OCI-LY7 (cell line): ENCODE measurements at regions not wholly inside any gene's neighbourhood (a gene's known extent, or its start where the extent isn't known, plus 50 kb on each side); places are given as distances from the start of the nearest gene placed in this dataset.
"Not testable (repeated sequence)": the region's sequence is repeated elsewhere in the genome, so short reads cannot be mapped to it uniquely, and the experiment has no call there.

ENCODE experiments used
- BruUV-seq: library from RNA; stranded (reverse); fragments of 400-500 nt; replicated peaks from 2 replicates; lab custom pipeline; 2021; lab: Mats Ljungman, UMichigan
- CTCF ChIA-PET: fragments of 300-600 bp; sonication (Branson Sonifier 250); formaldehyde crosslinking; loops from one replicate; lab custom pipeline; 2022; ENCODE audit warnings: antibody characterized with exemption; ENCODE audit not compliant: unreplicated experiment; lab: Charles Lee
- POLR2A ChIA-PET: fragments of 300-600 bp; sonication (Branson Sonifier 250); formaldehyde crosslinking; loops from one replicate; lab custom pipeline; 2022; ENCODE audit warnings: antibody characterized with exemption; lab: Charles Lee
- DNase-seq: peaks from one replicate; pipeline ENCODE4 v3.0.0-alpha.2; 2015; ENCODE audit warnings: low spot score
- H2AFZ ChIP-seq: fragments of 200-600 bp; sonication (generic), shearing (Covaris generic); 2 replicates; pipeline ENCODE4 v1.6.1; 2014; ENCODE audit warnings: mild to moderate bottlenecking, antibody characterized with exemption, low read length, moderate library complexity
- H3K27ac ChIP-seq: fragments of 200-600 bp; sonication (generic); 2 replicates; pipeline ENCODE4 v1.5.1; 2014; ENCODE audit warnings: mixed run types, low read depth, mild to moderate bottlenecking, moderate library complexity, low read length, inconsistent platforms; ENCODE audit not compliant: poor library complexity, severe bottlenecking
- H3K36me3 ChIP-seq: fragments of 200-600 bp; sonication (generic); 2 replicates; pipeline ENCODE4 v1.6.1; 2014; ENCODE audit warnings: mild to moderate bottlenecking, antibody characterized with exemption, low read length, moderate library complexity, mixed read lengths; ENCODE audit not compliant: insufficient read depth
- H3K4me1 ChIP-seq: fragments of 200-600 bp; sonication (generic); 2 replicates; pipeline ENCODE4 v1.5.1; 2014; ENCODE audit warnings: mild to moderate bottlenecking, low read length; ENCODE audit not compliant: insufficient read depth, poor library complexity, severe bottlenecking
- H3K4me2 ChIP-seq: fragments of 200-600 bp; sonication (generic); 2 replicates; pipeline ENCODE4 v1.6.1; 2014; ENCODE audit warnings: mild to moderate bottlenecking, low read length
- H3K4me3 ChIP-seq: fragments of 200-600 bp; sonication (generic); 2 replicates; pipeline ENCODE4 v1.5.1; 2014; ENCODE audit warnings: mild to moderate bottlenecking, low read depth, low read length; ENCODE audit not compliant: poor library complexity, severe bottlenecking
- H3K79me2 ChIP-seq: fragments of 200-600 bp; sonication (generic); 2 replicates; pipeline ENCODE4 v1.6.1; 2016; ENCODE audit warnings: low read depth, mild to moderate bottlenecking, low read length, moderate library complexity, mixed read lengths; ENCODE audit not compliant: insufficient read depth
- H3K9me2 ChIP-seq: fragments of 200-600 bp; sonication (generic); 2 replicates; pipeline ENCODE4 v1.6.1; 2016; ENCODE audit warnings: mild to moderate bottlenecking, low read length, mixed read lengths; ENCODE audit not compliant: insufficient read depth
- H3K9me3 ChIP-seq: fragments of 200-600 bp; sonication (generic); 2 replicates; pipeline ENCODE4 v1.6.1; 2014; ENCODE audit warnings: mild to moderate bottlenecking, mixed run types, low read length, mixed read lengths
- H4K20me1 ChIP-seq: fragments of 200-600 bp; sonication (generic); 2 replicates; pipeline ENCODE4 v1.6.1; 2014; ENCODE audit warnings: mild to moderate bottlenecking, antibody characterized with exemption, low read length, moderate library complexity, mixed read lengths; ENCODE audit not compliant: insufficient read depth
- EZH2phosphoT487 ChIP-seq: fragments of 200-600 bp; sonication (generic); IDR thresholded peaks from 2 replicates; pipeline ENCODE4 v1.6.1; 2018; ENCODE audit warnings: low read depth, borderline replicate concordance, mild to moderate bottlenecking, mixed run types, antibody characterized with exemption, low read length, moderate library complexity, mixed read lengths
- intact Hi-C: fragments of 100-400 bp; cut with micrococcal nuclease; formaldehyde crosslinking; loops from one replicate; pipeline ENCODE4 v1.10.0; 2022; ENCODE audit not compliant: unreplicated experiment
- TF ChIP-seq, protein P1 (sequence below): fragments of 200-600 bp; sonication (generic); conservative IDR thresholded peaks from 2 replicates; pipeline ENCODE4 v1.5.1; 2014; ENCODE audit warnings: mild to moderate bottlenecking, antibody characterized with exemption, low read length, moderate library complexity, mixed read lengths

DNA sequence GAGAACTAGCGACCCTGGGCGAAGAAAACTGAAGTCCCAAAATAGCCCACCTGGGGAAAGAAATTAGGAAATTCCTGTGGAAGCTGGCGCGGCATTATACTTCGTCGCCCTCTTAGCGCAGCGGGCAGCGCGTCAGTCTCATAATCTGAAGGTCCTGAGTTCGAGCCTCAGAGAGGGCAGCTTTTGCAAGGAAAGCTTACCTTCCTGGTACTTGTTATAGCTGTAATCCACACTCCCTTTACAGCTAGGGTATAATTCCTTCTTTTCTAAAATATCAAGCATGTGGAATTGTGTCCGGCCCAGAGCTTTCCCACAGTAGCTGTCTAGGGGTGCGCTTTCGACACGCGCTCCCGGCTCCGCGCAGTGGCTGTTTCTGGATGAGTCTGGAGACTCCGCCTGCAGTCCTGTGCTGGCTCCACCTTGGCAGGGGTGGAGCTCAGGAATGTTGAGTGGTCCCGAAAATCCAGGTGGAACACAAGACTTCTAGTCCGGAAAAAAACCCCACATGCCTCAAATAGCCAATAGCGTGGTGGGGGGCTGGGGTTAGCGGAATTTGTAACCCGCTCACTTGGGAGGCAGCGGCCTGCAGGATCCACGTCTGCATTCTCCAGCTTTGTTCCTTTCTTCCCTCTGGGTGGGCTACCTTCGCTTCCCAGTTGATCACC, 83.7 kb upstream of the ZNF322 start:
- TF ChIP-seq, protein P1, sequence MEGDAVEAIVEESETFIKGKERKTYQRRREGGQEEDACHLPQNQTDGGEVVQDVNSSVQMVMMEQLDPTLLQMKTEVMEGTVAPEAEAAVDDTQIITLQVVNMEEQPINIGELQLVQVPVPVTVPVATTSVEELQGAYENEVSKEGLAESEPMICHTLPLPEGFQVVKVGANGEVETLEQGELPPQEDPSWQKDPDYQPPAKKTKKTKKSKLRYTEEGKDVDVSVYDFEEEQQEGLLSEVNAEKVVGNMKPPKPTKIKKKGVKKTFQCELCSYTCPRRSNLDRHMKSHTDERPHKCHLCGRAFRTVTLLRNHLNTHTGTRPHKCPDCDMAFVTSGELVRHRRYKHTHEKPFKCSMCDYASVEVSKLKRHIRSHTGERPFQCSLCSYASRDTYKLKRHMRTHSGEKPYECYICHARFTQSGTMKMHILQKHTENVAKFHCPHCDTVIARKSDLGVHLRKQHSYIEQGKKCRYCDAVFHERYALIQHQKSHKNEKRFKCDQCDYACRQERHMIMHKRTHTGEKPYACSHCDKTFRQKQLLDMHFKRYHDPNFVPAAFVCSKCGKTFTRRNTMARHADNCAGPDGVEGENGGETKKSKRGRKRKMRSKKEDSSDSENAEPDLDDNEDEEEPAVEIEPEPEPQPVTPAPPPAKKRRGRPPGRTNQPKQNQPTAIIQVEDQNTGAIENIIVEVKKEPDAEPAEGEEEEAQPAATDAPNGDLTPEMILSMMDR: no peak
- TF ChIP-seq EZH2phosphoT487: no peak
- H3K4me1 ChIP-seq: no peaks in the 10 kb centered on the region
- H3K36me3 ChIP-seq: no peaks in the 10 kb centered on the region
- H3K4me2 ChIP-seq: no peak overlapping the region
- CTCF ChIA-PET: no interaction called here
- POLR2A ChIA-PET: no interaction called here
- no peak overlapping the region for H2AFZ ChIP-seq
- no TSS peak for BruUV-seq
- no peak overlapping the region for H3K4me3 ChIP-seq
- DNase-seq: no peak
- no peaks in the 10 kb centered on the region for H4K20me1 ChIP-seq
- no peaks in the 10 kb centered on the region for H3K79me2 ChIP-seq
- H3K9me2 ChIP-seq: no peaks in the 10 kb centered on the region
- peaks cover 12% of the 10 kb centered on the region for H3K9me3 ChIP-seq
- intact Hi-C loops: no loop called here
- no peak overlapping the region for H3K27ac ChIP-seq

DNA sequence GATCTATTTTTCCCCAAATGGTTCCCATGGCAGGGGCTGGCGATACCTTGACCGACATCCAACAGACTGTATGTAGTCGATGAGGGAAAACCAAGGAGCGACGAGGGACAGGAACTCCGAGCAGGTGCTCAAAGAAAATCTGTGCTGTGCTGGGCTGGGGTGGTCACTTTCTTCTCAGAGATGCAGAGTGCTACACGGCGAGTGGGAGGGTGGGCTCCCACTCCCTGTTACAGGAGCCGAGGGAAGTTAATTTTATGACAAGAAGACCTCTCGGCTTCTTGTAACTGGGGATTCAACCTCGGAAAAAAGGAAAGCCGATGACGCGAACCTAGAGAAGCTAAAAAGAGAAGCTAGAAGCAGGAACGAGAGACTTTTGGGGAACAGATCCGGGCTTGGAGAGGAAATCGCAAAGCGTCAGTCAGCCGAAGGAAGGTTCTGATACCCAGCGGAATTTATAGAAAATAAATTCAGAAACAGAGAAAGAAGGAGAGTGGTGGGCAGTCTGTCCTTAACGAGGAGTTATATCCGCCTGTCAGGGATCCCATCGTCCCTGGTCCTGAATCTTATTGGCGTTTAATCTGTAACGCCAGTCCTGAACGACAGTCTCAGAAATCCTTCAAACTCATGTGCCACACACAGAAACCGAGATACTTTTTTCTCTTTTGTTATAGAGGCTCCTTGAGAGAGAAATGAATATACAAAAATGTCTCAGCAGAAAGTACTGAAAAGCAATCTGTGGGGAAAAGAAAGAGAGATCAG, 84.6 kb upstream of the ZNF322 start:
- Histone ChIP-seq H3K4me1 (no peaks in the 10 kb centered on the region), H3K4me3 (no peak overlapping the region), H3K27ac (no peak overlapping the region), H3K36me3 (no peaks in the 10 kb centered on the region), H4K20me1 (no peaks in the 10 kb centered on the region), H3K9me2 (no peaks in the 10 kb centered on the region), H2AFZ (no peak overlapping the region), H3K79me2 (no peaks in the 10 kb centered on the region), H3K4me2 (no peak overlapping the region), H3K9me3 (peaks cover 12% of the 10 kb centered on the region)
- CTCF ChIA-PET: no interaction called here
- no peak for DNase-seq
- POLR2A ChIA-PET: no interaction called here
- intact Hi-C loops: no loop called here
- TF ChIP-seq, protein P1: no peak
- no peak for TF ChIP-seq EZH2phosphoT487
- no TSS peak for BruUV-seq

DNA sequence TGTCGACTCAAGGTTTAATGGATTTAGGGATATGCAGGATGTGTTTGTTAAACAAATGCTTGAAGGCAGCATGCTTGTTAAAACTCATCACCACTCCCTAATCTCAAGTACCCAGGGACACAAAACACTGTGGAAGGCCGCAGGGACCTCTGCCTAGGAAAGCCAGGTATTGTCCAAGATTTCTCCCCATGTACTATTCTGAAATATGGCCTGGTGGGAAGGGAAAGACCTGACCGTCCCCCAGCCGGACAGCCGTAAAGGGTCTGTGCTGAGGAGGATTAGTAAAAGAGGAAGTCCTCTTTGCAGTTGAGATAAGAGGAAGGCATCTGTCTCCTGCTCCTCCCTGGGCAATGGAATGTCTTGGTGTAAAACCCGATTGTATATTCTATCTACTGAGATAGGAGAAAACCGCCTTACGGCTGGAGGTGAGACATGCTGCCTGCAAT, 85.3 kb upstream of the ZNF322 start:
- H2AFZ ChIP-seq, BruUV-seq, H4K20me1 ChIP-seq, H3K4me3 ChIP-seq, DNase-seq, H3K27ac ChIP-seq, POLR2A ChIA-PET, H3K4me1 ChIP-seq, H3K79me2 ChIP-seq, CTCF ChIA-PET, H3K9me3 ChIP-seq, H3K4me2 ChIP-seq, H3K9me2 ChIP-seq, H3K36me3 ChIP-seq, intact Hi-C loops: not testable (repeated sequence)

DNA sequence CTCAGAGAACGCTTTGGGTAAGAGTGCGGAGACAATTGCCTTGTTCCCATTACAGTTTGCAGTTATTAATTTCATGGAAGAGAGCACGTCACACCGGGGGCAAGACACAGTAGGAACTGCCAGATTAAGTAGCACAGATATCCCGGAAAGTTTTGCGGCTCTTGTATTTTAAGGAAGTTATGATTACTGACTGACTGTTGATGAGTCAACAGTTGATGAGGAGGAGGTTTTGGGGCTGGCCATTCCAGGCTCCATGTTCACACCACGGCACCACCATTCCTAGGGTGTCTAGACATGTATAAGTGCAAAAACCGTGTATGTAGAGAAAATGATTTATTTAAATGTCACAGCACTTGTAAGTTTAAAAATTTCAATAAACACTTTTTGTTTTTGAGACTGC, 86.4 kb upstream of the ZNF322 start:
- BruUV-seq: not testable (repeated sequence)

More for the DNA sequence above, 86.4 kb upstream of the ZNF322 start:
- CTCF ChIA-PET, H3K27ac ChIP-seq, H2AFZ ChIP-seq, H3K79me2 ChIP-seq, DNase-seq, H3K9me2 ChIP-seq, intact Hi-C loops, H3K4me2 ChIP-seq, H3K36me3 ChIP-seq, H3K4me3 ChIP-seq, POLR2A ChIA-PET, H3K4me1 ChIP-seq, H4K20me1 ChIP-seq, H3K9me3 ChIP-seq: not testable (repeated sequence)
